ENCODE measurements at regions not wholly inside any gene's neighbourhood (a gene's known extent, or its start where the extent isn't known, plus 50 kb on each side); places are given as distances from the start of the nearest gene placed in this dataset.

DNA sequence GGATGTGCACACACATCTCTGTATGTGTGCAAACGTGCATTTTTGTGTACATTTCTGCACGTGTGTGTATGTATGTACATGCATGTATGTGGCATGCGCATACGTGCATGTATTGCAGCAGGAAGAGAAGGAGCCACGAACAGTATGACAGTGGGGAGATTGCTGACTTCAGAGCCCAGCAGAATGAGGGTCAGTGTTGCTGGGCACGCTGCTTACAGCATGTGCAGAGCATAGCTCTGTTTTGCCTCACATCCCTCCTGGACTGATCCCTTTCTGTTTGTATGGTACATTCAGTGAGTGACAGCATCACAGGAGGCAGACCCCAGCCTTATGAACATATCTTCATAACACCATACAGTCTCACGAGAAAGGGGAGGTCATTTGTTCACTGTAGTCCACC is 934.0 kb upstream of the EEF2KMT start (continued):
- TF ChIP-seq ZC3H10 (CRISPR knock-in tag; IDR thresholded peaks at IDR 0.05), result no peak
- no peak for TF ChIP-seq CREB5 (CRISPR knock-in tag; IDR thresholded peaks at IDR 0.05; ENCODE audit: low read depth)
- no peak for TF ChIP-seq TOX (CRISPR knock-in tag; IDR thresholded peaks at IDR 0.05; ENCODE audit: borderline replicate concordance)
- no peak for TF ChIP-seq ARNTL (CRISPR knock-in tag; IDR thresholded peaks at IDR 0.05; ENCODE audit: borderline replicate concordance, low read depth)
- TF ChIP-seq PPARA (CRISPR knock-in tag; IDR thresholded peaks at IDR 0.05; ENCODE audit: borderline replicate concordance), result no peak
- no peak for TF ChIP-seq OSR1 (CRISPR knock-in tag; IDR thresholded peaks at IDR 0.05)
- TF ChIP-seq TSHZ2 (CRISPR knock-in tag; IDR thresholded peaks at IDR 0.05), result no peak
- TF ChIP-seq SNAI2 (CRISPR knock-in tag; IDR thresholded peaks at IDR 0.05), result no peak
- TF ChIP-seq ISL1 (CRISPR knock-in tag; IDR thresholded peaks at IDR 0.05), result no peak
- TF ChIP-seq BACH2 (CRISPR knock-in tag; IDR thresholded peaks at IDR 0.05; ENCODE audit: borderline replicate concordance), result no peak

GRCh38 chr16:6031102-6031501 is 933.5 kb upstream of the EEF2KMT start:
- TF ChIP-seq GLIS3 (CRISPR knock-in tag; IDR thresholded peaks at IDR 0.05), result no peak
- no peak for TF ChIP-seq ZFP3 (CRISPR knock-in tag; IDR thresholded peaks at IDR 0.05)
- TF ChIP-seq ESRRG (CRISPR knock-in tag; IDR thresholded peaks at IDR 0.05), result no peak
- TF ChIP-seq, protein P1, sequence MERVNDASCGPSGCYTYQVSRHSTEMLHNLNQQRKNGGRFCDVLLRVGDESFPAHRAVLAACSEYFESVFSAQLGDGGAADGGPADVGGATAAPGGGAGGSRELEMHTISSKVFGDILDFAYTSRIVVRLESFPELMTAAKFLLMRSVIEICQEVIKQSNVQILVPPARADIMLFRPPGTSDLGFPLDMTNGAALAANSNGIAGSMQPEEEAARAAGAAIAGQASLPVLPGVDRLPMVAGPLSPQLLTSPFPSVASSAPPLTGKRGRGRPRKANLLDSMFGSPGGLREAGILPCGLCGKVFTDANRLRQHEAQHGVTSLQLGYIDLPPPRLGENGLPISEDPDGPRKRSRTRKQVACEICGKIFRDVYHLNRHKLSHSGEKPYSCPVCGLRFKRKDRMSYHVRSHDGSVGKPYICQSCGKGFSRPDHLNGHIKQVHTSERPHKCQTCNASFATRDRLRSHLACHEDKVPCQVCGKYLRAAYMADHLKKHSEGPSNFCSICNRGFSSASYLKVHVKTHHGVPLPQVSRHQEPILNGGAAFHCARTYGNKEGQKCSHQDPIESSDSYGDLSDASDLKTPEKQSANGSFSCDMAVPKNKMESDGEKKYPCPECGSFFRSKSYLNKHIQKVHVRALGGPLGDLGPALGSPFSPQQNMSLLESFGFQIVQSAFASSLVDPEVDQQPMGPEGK (CRISPR knock-in tag; IDR thresholded peaks at IDR 0.05; ENCODE audit: borderline replicate concordance), result no peak
- no peak for TF ChIP-seq CSRNP3 (CRISPR knock-in tag; IDR thresholded peaks at IDR 0.05)
- TF ChIP-seq CSDC2 (CRISPR knock-in tag; IDR thresholded peaks at IDR 0.05), result no peak
- TF ChIP-seq ZC3H10 (CRISPR knock-in tag; IDR thresholded peaks at IDR 0.05), result no peak
- TF ChIP-seq TCF4 (CRISPR knock-in tag; IDR thresholded peaks at IDR 0.05; ENCODE audit: borderline replicate concordance), result no peak
- TF ChIP-seq BACH2 (CRISPR knock-in tag; IDR thresholded peaks at IDR 0.05; ENCODE audit: borderline replicate concordance), result no peak
- no peak for TF ChIP-seq TOX (CRISPR knock-in tag; IDR thresholded peaks at IDR 0.05; ENCODE audit: borderline replicate concordance)
- TF ChIP-seq OSR1 (CRISPR knock-in tag; IDR thresholded peaks at IDR 0.05), result no peak
- TF ChIP-seq TSHZ2 (CRISPR knock-in tag; IDR thresholded peaks at IDR 0.05), result no peak
- no peak for TF ChIP-seq ISL1 (CRISPR knock-in tag; IDR thresholded peaks at IDR 0.05)
- TF ChIP-seq, protein P2, sequence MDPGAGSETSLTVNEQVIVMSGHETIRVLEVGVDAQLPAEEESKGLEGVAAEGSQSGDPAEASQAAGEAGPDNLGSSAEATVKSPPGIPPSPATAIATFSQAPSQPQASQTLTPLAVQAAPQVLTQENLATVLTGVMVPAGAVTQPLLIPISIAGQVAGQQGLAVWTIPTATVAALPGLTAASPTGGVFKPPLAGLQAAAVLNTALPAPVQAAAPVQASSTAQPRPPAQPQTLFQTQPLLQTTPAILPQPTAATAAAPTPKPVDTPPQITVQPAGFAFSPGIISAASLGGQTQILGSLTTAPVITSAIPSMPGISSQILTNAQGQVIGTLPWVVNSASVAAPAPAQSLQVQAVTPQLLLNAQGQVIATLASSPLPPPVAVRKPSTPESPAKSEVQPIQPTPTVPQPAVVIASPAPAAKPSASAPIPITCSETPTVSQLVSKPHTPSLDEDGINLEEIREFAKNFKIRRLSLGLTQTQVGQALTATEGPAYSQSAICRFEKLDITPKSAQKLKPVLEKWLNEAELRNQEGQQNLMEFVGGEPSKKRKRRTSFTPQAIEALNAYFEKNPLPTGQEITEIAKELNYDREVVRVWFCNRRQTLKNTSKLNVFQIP (CRISPR knock-in tag; IDR thresholded peaks at IDR 0.05; ENCODE audit: borderline replicate concordance, low read depth), result no peak
- TF ChIP-seq RARB (CRISPR knock-in tag; IDR thresholded peaks at IDR 0.05), result no peak
- no peak for TF ChIP-seq ZNF8 (CRISPR knock-in tag; IDR thresholded peaks at IDR 0.05)
- no peak for TF ChIP-seq ZNF70 (CRISPR knock-in tag; IDR thresholded peaks at IDR 0.05)
- TF ChIP-seq ZFP30 (CRISPR knock-in tag; IDR thresholded peaks at IDR 0.05), result no peak
- ATAC-seq, result no peak

Data from SK-N-SH treated with all-trans-retinoic acid at 6 μM for 48 hours (cell line).